ENCODE measurements at regions not wholly inside any gene's neighbourhood (a gene's known extent, or its start where the extent isn't known, plus 50 kb on each side); places are given as distances from the start of the nearest gene placed in this dataset.
"Not testable (repeated sequence)": the region's sequence is repeated elsewhere in the genome, so short reads cannot be mapped to it uniquely, and the experiment has no call there.

GRCh38 chr16:59355704-59356103 lies 621.6 kb upstream of the GOT2 start:
- H3K27ac ChIP-seq (ENCODE audit: low read length) = no peak overlapping the region
- H3K4me3 ChIP-seq (ENCODE audit: low read length) = no peak overlapping the region
- peaks cover 2% of the 10 kb centered on the region; the same call in 1 of the 2 replicates for H3K4me1 ChIP-seq (ENCODE audit: control insufficient read depth, insufficient read depth, low read length)
- no peaks in the 10 kb centered on the region for H3K27me3 ChIP-seq (ENCODE audit: control insufficient read depth, insufficient read depth, low read length)
- no peaks in the 10 kb centered on the region for H3K9me3 ChIP-seq (ENCODE audit: control insufficient read depth, insufficient read depth, low read length)
- no peaks in the 10 kb centered on the region for H3K36me3 ChIP-seq (ENCODE audit: control insufficient read depth, insufficient read depth, low read length)
- DNase-seq (ENCODE audit: low read depth, low spot score) = no peak
- WGBS (ENCODE audit: insufficient coverage, insufficient read length) = no CpG with 5 or more reads among the region's 2 CpGs

- H3K27me3 ChIP-seq (ENCODE audit: control insufficient read depth, insufficient read depth, low read length) = no peaks in the 10 kb centered on the region
- WGBS (ENCODE audit: insufficient coverage, insufficient read length) = no CpG with 5 or more reads among the region's 6 CpGs
- H3K27ac ChIP-seq (ENCODE audit: low read length) = no peak overlapping the region
- no peaks in the 10 kb centered on the region for H3K9me3 ChIP-seq (ENCODE audit: control insufficient read depth, insufficient read depth, low read length)
- no peak for DNase-seq (ENCODE audit: low read depth, low spot score)
- H3K36me3 ChIP-seq (ENCODE audit: control insufficient read depth, insufficient read depth, low read length) = no peaks in the 10 kb centered on the region
- peaks cover 2% of the 10 kb centered on the region; the same call in 1 of the 2 replicates for H3K4me1 ChIP-seq (ENCODE audit: control insufficient read depth, insufficient read depth, low read length)
- H3K4me3 ChIP-seq (ENCODE audit: low read length) = no peak overlapping the region
Measured at GRCh38 chr16:59351305-59351903, 617.3 kb upstream of the GOT2 start.

- peaks cover 2% of the 10 kb centered on the region; the same call in 1 of the 2 replicates for H3K4me1 ChIP-seq (ENCODE audit: control insufficient read depth, insufficient read depth, low read length)
Measured at GRCh38 chr16:59350670-59351069, 616.6 kb upstream of the GOT2 start.

GRCh38 chr16:59342669-59343068 lies 608.6 kb upstream of the GOT2 start:
- Histone ChIP-seq H3K36me3 (ENCODE audit: control insufficient read depth, insufficient read depth, low read length) (no peaks in the 10 kb centered on the region), H3K27me3 (ENCODE audit: control insufficient read depth, insufficient read depth, low read length) (peaks cover 42% of the 10 kb centered on the region), H3K4me1 (ENCODE audit: control insufficient read depth, insufficient read depth, low read length) (no peaks in the 10 kb centered on the region), H3K4me3 (ENCODE audit: low read length) (no peak overlapping the region), H3K27ac (ENCODE audit: low read length) (no peak overlapping the region), H3K9me3 (ENCODE audit: control insufficient read depth, insufficient read depth, low read length) (no peaks in the 10 kb centered on the region)
- DNase-seq (ENCODE audit: low read depth, low spot score) = no peak
- no CpG with 5 or more reads among the region's 3 CpGs for WGBS (ENCODE audit: insufficient coverage, insufficient read length)

More at GRCh38 chr16:59350670-59351069, 616.6 kb upstream of the GOT2 start:
- H3K9me3 ChIP-seq (ENCODE audit: control insufficient read depth, insufficient read depth, low read length) = no peaks in the 10 kb centered on the region
- no peaks in the 10 kb centered on the region for H3K27me3 ChIP-seq (ENCODE audit: control insufficient read depth, insufficient read depth, low read length)
- no peaks in the 10 kb centered on the region for H3K36me3 ChIP-seq (ENCODE audit: control insufficient read depth, insufficient read depth, low read length)
- DNase-seq (ENCODE audit: low read depth, low spot score) = no peak
- no peak overlapping the region for H3K4me3 ChIP-seq (ENCODE audit: low read length)
- no CpG with 5 or more reads among the region's 2 CpGs for WGBS (ENCODE audit: insufficient coverage, insufficient read length)
- H3K27ac ChIP-seq (ENCODE audit: low read length) = no peak overlapping the region

- Histone ChIP-seq H3K36me3 (ENCODE audit: control insufficient read depth, insufficient read depth, low read length) (no peaks in the 10 kb centered on the region), H3K27ac (ENCODE audit: low read length) (no peak overlapping the region), H3K4me1 (ENCODE audit: control insufficient read depth, insufficient read depth, low read length) (no peaks in the 10 kb centered on the region), H3K4me3 (ENCODE audit: low read length) (no peak overlapping the region), H3K27me3 (ENCODE audit: control insufficient read depth, insufficient read depth, low read length) (peaks cover 51% of the 10 kb centered on the region), H3K9me3 (ENCODE audit: control insufficient read depth, insufficient read depth, low read length) (no peaks in the 10 kb centered on the region)
- WGBS (ENCODE audit: insufficient coverage, insufficient read length) = no CpG with 5 or more reads among the region's 2 CpGs
- DNase-seq (ENCODE audit: low read depth, low spot score) = no peak
Measured at GRCh38 chr16:59341368-59341767, 607.3 kb upstream of the GOT2 start.

GRCh38 chr16:59339871-59340270 lies 605.8 kb upstream of the GOT2 start:
- Histone ChIP-seq H3K36me3 (ENCODE audit: control insufficient read depth, insufficient read depth, low read length) (no peaks in the 10 kb centered on the region), H3K4me1 (ENCODE audit: control insufficient read depth, insufficient read depth, low read length) (no peaks in the 10 kb centered on the region), H3K4me3 (ENCODE audit: low read length) (no peak overlapping the region), H3K27me3 (ENCODE audit: control insufficient read depth, insufficient read depth, low read length) (peaks cover 56% of the 10 kb centered on the region), H3K9me3 (ENCODE audit: control insufficient read depth, insufficient read depth, low read length) (no peaks in the 10 kb centered on the region), H3K27ac (ENCODE audit: low read length) (no peak overlapping the region)
- WGBS (ENCODE audit: insufficient coverage, insufficient read length) = no CpG with 5 or more reads among the region's 2 CpGs
- no peak for DNase-seq (ENCODE audit: low read depth, low spot score)

GRCh38 chr16:59336136-59336695 lies 602.1 kb upstream of the GOT2 start:
- DNase-seq (ENCODE audit: low read depth, low spot score) = no peak
- Histone ChIP-seq H3K27ac (ENCODE audit: low read length) (no peak overlapping the region), H3K4me1 (ENCODE audit: control insufficient read depth, insufficient read depth, low read length) (no peaks in the 10 kb centered on the region), H3K9me3 (ENCODE audit: control insufficient read depth, insufficient read depth, low read length) (no peaks in the 10 kb centered on the region), H3K4me3 (ENCODE audit: low read length) (no peak overlapping the region), H3K36me3 (ENCODE audit: control insufficient read depth, insufficient read depth, low read length) (no peaks in the 10 kb centered on the region), H3K27me3 (ENCODE audit: control insufficient read depth, insufficient read depth, low read length) (peaks cover 38% of the 10 kb centered on the region)
- no CpG with 5 or more reads among the region's 3 CpGs for WGBS (ENCODE audit: insufficient coverage, insufficient read length)

GRCh38 chr16:59331708-59332107 lies 597.6 kb upstream of the GOT2 start:
- not testable (repeated sequence) for H3K36me3 ChIP-seq (ENCODE audit: control insufficient read depth, insufficient read depth, low read length); H3K27me3 ChIP-seq (ENCODE audit: control insufficient read depth, insufficient read depth, low read length); H3K9me3 ChIP-seq (ENCODE audit: control insufficient read depth, insufficient read depth, low read length); H3K27ac ChIP-seq (ENCODE audit: low read length); DNase-seq (ENCODE audit: low read depth, low spot score); H3K4me3 ChIP-seq (ENCODE audit: low read length); H3K4me1 ChIP-seq (ENCODE audit: control insufficient read depth, insufficient read depth, low read length)
- no CpG with 5 or more reads among the region's 3 CpGs for WGBS (ENCODE audit: insufficient coverage, insufficient read length)

- WGBS (ENCODE audit: insufficient coverage, insufficient read length) = no CpG with 5 or more reads among the region's 2 CpGs
- H3K27me3 ChIP-seq (ENCODE audit: control insufficient read depth, insufficient read depth, low read length) = no peaks in the 10 kb centered on the region; the same call in 1 of the 2 replicates
- no peak overlapping the region for H3K27ac ChIP-seq (ENCODE audit: low read length)
- H3K4me3 ChIP-seq (ENCODE audit: low read length) = no peak overlapping the region
- no peak for DNase-seq (ENCODE audit: low read depth, low spot score)
- no peaks in the 10 kb centered on the region for H3K9me3 ChIP-seq (ENCODE audit: control insufficient read depth, insufficient read depth, low read length)
- no peaks in the 10 kb centered on the region for H3K4me1 ChIP-seq (ENCODE audit: control insufficient read depth, insufficient read depth, low read length)
- H3K36me3 ChIP-seq (ENCODE audit: control insufficient read depth, insufficient read depth, low read length) = no peaks in the 10 kb centered on the region
Measured at GRCh38 chr16:59330019-59330670, 596.0 kb upstream of the GOT2 start.

- no peaks in the 10 kb centered on the region for H3K4me1 ChIP-seq (ENCODE audit: control insufficient read depth, insufficient read depth, low read length)
- no peak overlapping the region for H3K4me3 ChIP-seq (ENCODE audit: low read length)
- WGBS (ENCODE audit: insufficient coverage, insufficient read length) = no CpG with 5 or more reads among the region's 2 CpGs
Measured at GRCh38 chr16:59328961-59329360, 594.8 kb upstream of the GOT2 start.

More at GRCh38 chr16:59328961-59329360, 594.8 kb upstream of the GOT2 start:
- Histone ChIP-seq H3K27ac (ENCODE audit: low read length) (no peak overlapping the region), H3K36me3 (ENCODE audit: control insufficient read depth, insufficient read depth, low read length) (no peaks in the 10 kb centered on the region), H3K27me3 (ENCODE audit: control insufficient read depth, insufficient read depth, low read length) (no peaks in the 10 kb centered on the region), H3K9me3 (ENCODE audit: control insufficient read depth, insufficient read depth, low read length) (no peaks in the 10 kb centered on the region)
- no peak for DNase-seq (ENCODE audit: low read depth, low spot score)
